GM19397 (cell line): ENCODE measurements at regions not wholly inside any gene's neighbourhood (a gene's known extent, or its start where the extent isn't known, plus 50 kb on each side); places are given as distances from the start of the nearest gene placed in this dataset.

Source experiments
- ATAC-seq: cut with Tn5 transposase; IDR thresholded peaks from one replicate; pipeline ENCODE4 v1.9.1; 2021; ENCODE audit warnings: mild to moderate bottlenecking, moderate library complexity; ENCODE audit not compliant: unreplicated experiment

DNA sequence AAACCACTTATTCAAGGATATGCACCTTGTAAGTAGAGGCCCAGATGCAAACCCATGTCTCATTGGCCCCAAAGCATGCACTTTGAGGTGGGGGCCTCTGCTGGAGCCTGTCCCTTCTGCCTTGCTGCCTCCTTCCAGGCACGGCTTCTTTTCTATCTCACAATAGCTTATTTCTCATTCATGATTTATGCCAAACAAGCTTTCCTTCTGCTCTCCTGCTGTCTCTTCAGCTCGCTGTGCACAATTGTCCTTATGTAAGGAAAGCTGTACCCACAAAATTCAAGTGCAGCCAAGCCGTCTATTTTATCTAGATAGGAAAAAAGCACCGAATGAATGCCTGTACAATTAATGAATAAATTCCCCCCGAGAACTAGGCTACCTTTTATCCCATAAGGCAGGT, 124.8 kb upstream of the PACRGL start:
- ATAC-seq: no peak

DNA sequence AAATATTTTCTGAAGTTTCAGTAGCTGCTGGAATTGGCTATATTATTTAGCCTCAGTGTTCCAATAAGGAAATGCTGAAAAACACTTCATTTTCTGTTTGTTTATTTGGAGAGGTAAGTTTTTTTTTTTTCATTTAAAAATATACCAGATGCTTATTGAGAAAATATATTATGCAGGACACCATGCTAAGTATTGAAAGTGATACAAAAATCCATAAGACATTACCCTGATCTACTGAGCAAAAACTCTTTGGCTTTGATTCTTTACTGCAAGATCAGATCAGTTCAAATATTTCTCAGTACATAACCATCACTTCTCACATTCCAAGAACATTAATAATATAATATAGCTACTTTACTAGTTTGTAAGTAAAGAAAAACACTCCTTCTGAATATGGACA, 123.4 kb upstream of the PACRGL start:
- ATAC-seq: no peak

DNA sequence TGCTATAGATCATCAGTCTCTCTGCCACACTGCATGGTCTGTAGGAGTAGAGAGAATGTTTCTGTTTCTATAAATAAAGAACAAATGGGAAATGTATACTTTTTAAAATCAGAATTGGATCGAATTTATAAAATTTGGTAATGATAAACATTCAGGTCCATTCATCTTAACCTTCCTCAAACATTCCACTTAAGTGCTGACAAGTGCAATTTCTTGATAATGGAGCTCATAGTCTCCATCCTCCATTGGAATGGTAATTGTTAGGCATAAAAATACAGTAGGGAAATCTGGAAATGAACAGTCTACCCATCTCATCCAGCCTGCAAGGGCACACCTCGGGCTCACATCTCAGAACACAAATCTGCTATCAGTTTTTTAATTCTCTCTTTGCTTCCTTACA, 122.6 kb upstream of the PACRGL start:
- no peak for ATAC-seq

DNA sequence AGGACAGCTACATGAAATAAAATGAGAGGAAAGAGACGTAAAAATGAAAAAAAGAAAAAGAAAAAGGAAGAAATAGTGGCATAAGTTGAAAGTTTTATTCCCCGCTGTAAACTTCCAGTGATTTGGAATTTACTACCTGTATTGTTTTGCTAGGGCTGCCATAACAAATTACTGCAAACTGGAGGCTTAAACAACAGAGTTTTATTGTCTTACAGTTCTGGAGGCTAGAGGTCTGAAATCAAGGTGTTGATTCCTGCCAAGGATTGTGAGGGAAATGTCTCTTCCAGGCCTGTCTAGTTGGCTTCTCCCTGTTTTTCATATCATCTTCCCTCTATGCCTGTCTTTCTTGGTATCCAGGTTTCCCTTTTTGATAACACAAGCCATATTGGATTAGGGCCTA, 119.4 kb upstream of the PACRGL start:
- ATAC-seq: no peak

DNA sequence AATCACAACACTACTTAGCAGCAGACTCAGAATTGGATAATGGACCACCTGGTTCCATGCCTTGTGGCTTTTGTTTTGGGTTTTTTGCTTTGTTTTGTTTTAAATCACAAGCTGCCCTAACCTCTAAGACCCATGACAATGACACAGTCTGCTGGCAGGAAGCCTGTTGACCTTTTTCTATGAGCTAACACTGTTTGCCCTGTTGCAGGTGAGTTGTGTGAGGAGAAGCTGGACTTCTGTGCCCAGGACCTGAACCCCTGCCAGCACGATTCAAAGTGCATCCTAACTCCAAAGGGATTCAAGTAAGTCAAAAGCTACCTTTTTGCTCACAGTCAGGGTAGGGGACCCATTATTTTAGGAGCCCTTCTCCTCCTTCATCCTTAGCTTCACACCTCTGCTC, 110.8 kb upstream of the PACRGL start:
- no peak for ATAC-seq

DNA sequence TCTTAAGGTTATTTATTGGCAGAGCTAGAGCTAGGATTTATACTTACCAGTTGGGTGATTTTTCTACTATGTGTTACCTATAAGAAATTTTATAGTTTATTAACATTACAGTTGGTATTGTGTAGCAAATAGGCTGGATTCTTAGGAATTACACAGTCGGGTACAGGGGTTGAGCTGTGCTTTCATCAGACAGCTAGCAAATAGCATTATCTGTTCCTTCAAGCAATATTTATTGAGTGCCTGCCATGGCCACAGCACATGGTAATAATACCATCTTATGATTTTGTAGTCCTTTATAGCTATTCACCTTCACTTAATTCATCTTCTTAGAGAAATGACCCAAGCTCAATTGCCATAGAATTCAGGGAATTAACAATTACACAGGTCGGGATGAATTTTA, 109.4 kb upstream of the PACRGL start:
- no peak for ATAC-seq

DNA sequence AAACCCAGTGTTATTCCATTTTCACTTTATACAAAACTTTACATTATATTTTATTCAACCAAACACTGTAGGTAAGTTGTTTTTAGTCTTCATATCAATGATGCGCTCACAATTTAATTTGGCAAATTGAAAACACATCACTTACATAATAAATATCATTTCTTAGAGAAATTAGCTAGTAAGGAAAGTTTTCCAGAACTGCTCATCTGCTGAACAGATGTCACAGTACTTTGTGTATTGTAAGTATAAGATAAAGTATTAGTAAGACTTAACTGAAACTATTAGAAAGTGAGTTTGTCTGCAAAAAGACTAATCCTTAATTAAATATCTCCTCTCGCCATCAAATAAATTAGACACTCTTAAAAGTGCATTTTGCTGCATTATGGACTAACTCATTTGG, 108.7 kb upstream of the PACRGL start:
- no peak for ATAC-seq

DNA sequence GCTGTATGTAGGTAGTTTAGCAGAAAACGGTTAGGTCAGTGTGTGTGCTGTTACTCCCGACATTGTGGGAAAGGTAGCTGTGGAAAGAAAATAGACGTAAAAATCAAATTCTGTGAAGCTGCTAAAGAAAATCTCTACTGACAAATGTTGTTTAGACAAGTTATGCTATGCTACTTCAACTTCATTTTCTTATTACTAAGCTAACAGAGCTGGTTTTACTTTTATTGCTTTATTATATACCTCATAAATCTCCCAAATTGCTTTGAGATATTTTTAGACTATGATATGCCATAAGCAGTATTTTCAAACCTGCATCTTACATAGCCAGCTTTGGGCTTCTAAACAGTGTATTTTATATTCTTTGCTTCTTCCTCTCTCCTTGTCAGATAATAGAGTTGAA, 108.2 kb upstream of the PACRGL start:
- no peak for ATAC-seq

DNA sequence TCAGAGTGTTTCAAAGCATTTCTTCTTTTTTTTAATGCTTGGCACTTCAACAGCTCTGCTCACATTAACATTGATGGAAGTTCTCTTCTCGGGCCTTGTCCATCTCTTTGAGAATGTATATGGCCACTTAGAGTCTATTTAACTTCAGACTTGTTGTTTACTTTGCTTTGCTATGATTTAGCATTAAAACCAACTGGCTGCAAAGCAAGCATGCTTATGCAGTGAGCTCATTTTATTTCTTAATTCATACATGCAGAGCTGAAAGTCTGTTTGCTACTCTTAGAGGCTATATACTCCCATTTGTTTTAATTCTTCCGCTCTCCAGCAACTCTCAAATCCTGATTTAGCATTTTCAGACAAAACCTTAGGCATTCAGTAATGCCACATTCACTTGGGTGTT, 107.6 kb upstream of the PACRGL start:
- ATAC-seq: no peak

DNA sequence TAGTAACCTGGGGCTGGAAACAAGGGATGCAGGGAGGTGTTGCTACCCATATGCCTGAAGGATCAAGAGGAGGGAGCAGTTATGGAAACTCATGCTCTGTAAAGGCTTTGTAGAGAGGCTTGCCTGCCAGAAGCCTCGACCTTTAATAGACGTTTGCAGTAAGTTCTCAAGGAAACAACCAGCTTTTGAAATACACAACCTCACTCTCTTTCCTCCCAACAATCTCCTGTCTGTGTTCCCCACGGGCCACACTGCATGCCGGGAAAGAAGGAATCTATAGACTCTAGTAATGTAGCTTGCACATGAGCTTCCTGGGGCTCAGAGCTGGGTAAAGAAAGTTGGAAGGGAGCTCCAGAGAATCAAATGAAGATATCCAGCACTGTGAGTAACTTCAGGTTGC, 101.6 kb upstream of the PACRGL start:
- no peak for ATAC-seq

DNA sequence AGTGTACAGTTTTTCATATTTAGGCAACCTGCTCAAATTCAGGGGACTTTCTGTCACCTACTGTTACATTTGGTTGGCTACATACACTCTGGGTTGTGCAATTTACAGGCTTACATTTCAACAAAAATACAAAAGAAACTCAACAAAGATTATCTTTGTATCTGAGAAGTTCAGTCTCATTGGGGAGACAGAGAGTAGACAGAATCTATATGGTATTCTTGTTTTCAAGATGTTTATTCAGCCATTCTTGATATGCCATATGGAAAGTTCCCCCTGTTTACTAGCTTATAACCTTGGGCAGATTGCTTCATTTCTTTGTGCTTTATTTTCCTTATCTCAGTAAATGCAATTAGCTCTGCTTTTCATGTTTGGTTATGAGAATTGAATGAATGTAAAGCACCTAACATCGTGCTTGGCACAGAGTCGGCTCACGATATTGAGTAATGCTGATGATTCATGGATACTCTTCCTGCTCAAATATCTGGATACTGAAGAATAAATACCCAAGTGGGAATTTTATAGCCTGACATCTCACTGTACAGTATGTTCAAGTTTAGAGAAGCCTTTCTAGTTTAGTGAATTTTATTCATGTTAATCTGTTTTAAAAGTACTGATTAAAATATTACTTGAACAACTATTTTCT, 96.5 kb upstream of the PACRGL start:
- ATAC-seq: no peak

DNA sequence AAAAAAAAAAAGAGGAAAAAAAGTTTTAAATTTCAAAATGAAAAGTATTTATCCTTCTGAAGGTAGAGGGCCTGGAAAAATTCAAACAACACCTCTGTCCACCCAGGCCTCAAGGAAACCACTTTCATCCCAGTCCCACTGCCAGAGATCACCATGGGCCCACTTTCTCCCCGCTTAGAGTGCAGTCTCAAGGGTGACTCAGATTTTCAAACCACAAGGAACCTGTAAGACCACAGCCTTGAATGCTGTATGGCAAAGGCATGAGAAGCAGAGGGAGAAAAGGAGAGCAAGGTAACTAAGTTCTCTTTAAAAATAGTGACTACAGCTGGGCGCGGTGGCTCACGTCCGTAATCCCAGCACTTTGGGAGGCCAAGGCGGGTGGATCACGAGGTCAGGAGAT, 87.9 kb upstream of the PACRGL start:
- ATAC-seq: no peak

DNA sequence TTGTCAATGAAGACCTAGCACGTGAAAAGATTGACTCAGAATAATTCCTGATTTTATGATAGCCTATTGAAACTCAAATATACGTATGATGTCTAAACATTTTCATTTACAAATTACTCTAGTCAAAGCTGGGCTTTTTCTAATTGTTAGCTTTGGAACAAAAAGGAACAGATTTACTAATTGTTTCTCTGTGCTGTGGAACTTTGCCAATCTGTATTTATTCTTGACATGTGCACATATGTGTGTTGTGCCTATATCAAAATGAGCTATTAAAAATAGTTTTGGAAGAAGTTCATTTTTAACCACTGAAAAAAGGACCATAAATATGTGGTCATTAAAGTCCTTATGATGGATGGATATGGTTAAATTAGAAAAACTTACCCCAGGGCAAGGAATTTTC, 85.4 kb upstream of the PACRGL start:
- no peak for ATAC-seq

DNA sequence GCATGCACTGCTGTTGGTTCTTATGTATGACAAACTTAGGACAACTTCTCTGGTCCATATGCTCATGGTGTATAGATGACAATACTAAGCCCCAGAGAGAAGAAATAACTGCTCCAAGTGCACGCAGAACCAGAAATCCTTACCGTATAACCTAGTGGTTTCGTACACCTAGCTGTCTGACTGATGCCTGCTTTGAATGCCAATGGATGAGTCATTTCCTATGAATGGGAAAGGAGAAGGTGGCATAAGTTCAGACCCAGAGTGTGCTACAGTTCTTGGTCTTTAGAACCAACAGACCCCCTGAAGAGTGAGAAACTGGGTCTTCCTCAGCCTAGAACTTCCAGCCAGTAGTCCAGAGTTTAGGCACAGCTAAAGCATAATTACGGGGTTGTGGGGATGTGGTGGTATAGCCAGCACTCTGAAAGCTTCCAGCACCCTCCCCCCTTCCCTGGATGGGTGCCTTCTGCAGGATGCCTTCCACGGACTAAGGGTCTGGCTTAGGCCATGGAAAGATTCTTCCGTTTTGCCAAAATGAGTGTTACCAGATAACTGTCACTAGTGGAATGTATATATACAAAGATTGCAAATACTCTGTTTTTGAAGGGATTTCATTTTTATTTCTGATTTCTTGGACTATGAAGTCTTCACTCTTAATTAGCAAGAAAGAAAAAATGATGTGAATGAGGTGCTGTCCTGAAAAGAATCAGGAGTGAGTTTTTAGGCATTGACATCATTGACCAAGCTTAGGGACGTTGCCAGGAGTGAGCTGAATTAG, 84.6 kb upstream of the PACRGL start:
- no peak for ATAC-seq

DNA sequence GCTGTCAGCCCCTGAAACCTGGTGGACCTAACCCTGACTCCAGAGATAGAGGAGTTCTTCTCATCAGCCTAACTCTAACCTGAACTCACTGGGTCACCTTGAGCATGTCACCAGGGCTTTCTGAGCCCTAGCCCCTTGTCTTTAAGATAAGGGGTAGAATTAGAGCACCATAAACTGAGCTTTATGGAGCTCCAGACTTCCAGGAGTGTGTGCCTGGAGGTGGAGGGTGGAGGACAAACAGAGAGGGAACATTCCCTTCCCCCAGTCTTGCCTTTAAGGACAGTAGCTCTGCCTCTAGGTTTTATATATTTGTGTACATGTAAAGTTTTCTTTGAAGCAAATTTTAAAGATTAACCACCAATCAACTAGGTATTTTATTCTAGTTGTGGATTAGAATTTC, 83.9 kb upstream of the PACRGL start:
- no peak for ATAC-seq

DNA sequence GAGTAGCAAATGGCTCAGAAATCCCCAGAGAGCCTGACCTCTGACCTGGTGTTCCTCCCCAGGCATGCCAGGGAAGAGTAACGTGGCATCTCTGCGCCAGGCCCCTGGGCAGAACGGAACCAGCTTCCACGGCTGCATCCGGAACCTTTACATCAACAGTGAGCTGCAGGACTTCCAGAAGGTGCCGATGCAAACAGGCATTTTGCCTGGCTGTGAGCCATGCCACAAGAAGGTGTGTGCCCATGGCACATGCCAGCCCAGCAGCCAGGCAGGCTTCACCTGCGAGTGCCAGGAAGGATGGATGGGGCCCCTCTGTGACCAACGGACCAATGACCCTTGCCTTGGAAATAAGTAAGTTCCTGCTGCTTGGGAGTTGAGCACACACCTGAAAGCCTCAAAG, 83.4 kb upstream of the PACRGL start:
- no peak for ATAC-seq

DNA sequence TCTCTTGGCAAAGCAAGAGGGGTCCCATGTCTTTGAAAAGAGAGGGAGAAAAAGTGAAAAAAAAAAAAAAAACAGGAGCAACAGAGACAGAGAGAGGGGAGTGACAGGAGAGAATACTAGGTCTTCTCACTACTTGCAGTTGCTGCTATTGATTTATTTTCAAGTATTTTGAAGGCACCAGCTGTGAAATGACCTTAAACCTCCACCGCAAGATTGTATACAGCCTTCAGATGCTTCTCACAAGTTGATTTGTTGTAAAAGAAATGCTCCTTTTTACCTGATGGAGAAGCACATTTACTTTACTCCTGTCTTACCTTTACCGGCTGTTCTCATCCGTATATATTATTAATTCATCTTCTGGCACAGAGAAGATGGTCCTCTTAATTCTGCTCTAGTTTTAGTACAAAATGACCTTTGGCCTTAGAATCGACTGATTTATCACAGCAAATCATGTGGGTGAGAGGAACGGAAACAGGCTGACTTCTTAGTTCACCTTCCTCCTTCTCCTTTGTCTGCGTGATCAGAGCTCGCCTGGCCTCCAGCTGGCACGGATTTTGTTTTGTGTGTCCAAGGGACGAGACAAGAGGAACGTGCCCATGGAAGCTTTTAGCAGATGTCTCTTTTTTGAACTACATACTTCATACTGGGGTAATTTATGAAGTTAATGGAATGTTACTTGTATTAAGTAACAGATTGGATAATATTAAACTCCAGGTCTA, 82.4 kb upstream of the PACRGL start:
- no peak for ATAC-seq

DNA sequence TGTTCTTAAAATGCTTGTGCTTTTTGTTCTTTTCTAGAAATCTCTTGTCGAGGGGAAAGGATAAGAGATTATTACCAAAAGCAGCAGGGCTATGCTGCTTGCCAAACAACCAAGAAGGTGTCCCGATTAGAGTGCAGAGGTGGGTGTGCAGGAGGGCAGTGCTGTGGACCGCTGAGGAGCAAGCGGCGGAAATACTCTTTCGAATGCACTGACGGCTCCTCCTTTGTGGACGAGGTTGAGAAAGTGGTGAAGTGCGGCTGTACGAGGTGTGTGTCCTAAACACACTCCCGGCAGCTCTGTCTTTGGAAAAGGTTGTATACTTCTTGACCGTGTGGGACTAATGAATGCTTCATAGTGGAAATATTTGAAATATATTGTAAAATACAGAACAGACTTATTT, 81.5 kb upstream of the PACRGL start:
- ATAC-seq: no peak

DNA sequence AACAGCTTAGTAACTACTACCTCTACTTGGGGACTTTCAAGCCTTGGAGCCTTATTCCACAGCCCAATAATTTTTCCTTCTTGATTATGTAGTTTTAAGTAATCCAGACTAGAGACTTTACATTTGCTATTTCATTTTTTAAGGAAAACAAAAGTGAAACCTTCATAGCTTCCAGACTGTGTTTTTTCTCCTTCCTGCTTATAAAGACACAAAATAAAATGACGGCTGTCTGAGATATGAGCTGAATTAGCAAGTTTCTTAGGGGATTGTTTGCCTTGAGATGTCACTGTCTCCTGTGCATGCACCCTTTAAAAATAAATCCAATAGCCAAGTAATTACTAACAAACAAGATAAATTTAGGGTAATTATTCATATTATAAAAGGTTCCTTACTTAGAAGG, 78.8 kb upstream of the PACRGL start:
- no peak for ATAC-seq

DNA sequence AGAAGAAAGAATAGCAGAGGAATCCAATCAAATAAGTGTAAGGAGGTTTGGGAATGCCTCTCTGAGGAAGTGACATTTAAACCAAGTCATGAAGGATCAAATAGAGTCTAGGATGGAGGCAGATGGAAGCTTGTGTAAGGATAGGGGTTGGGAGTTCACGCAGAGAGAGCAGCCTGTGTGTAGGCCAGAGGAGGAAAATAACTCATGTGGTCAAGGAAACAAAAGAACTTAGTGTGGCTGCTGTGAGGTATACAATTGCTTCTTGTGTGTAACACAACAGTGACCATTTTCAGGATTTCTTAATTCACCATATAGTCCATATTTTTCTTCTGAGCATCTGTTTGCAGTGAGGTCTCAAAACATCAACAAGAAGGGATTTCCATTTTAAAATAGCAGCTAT, 77.6 kb upstream of the PACRGL start:
- ATAC-seq: no peak

DNA sequence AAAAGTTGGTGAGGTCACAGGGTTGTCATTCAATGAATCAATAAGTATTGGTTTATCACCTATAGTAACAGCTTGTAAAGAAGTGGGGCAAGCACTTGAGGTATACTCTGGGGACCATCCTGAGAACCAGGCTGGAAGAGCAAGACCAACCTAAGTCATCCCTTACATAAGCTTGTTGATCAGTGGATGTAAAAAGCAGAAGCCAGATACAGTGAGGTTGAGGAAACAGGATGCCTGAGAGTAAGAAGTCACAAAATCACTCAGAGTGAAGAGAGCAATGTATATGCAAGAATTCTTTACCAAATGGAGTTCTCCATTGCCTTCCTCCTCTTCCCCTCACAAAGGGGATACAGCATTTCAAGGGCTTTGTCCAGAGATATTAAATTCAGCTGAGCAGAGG, 76.3 kb upstream of the PACRGL start:
- ATAC-seq: no peak

DNA sequence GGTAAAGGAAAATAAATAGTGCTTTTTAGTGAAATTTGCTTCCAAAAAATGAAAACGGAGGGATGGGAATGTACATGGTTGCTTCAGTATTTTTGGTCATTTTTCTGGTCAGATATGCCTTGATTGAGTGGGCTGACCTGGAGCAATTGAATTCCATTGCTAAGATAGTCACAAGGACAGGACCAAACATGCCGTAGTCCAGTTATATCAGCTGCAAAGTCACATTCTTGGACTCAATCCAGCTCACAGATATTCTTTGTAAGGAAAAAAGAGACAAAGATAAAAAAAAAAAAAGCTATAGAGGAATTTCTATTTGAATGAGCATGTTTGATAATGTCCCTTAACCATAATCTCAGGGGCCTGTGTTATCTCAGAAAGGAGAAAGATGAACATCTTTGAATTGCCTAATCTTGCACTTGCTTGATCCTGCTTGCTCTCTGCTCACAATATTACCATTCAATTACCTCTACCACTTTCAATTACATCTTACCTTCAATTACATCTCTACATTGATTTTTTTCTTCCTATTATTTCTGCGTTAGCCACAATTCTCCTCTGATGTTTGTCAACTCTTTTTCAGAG, 75.4 kb upstream of the PACRGL start:
- ATAC-seq: no peak
